Gastrocnemius medialis (tissue), 4 donors: ENCODE measurements at regions not wholly inside any gene's neighbourhood (a gene's known extent, or its start where the extent isn't known, plus 50 kb on each side); places are given as distances from the start of the nearest gene placed in this dataset.

Source experiments
- CTCF ChIP-seq, 5 experiments: fragments of 450-650 bp in 3 of 5; fragments of 200-600 bp in 2 of 5; sonication (generic) in 2 of 5; IDR thresholded peaks in 4 of 5; conservative IDR thresholded peaks in 1 of 5; 1 replicate in 4 of 5; 2 replicates in 1 of 5; pipeline ENCODE4 v1.5.1; 2016 to 2019; ENCODE audit warnings: antibody characterized with exemption in 5 of 5, mild to moderate bottlenecking in 3 of 5, moderate library complexity in 3 of 5
- POLR2A ChIP-seq, 2 donors: fragments of 450-650 bp; IDR thresholded peaks; one replicate each; pipeline ENCODE4 v1.6.1; 2017; ENCODE audit warnings: antibody characterized with exemption in 2 of 2, mild to moderate bottlenecking in 2 of 2, moderate library complexity in 2 of 2

- no peak for TF ChIP-seq CTCF (IDR thresholded peaks at IDR 0.05 in 4 of 5, conservative IDR thresholded peaks at IDR 0.05 in 1 of 5)
- no peak for TF ChIP-seq POLR2A (IDR thresholded peaks at IDR 0.05)
Observed at GRCh38 chr4:54898656-54899340, 226.6 kb downstream of the KDR start.
